A549 (cell line): ENCODE measurements at regions not wholly inside any gene's neighbourhood (a gene's known extent, or its start where the extent isn't known, plus 50 kb on each side); places are given as distances from the start of the nearest gene placed in this dataset.

Experiments
- ATAC-seq, 2 experiments: fragments of 200-7000 bp in 1 of 2; fragments of >200 bp in 1 of 2; cut with Nextera tagmentation in 1 of 2; cut with Tn5 transposase in 1 of 2; 3 replicates each; pipeline versions ENCODE4 v1.8.0 to v1.9.1; 2018 to 2020; ENCODE audit warnings: mild to moderate bottlenecking in 1 of 2, moderate library complexity in 1 of 2
- CTCF ChIA-PET: fragments of 300-600 bp; sonication (Branson Sonifier 250); formaldehyde crosslinking; extraction: SDS; loops from one replicate; lab custom pipeline; 2021; ENCODE audit warnings: antibody characterized with exemption, inconsistent platforms; lab: Yijun Ruan, JAX
- POLR2A ChIA-PET: fragments of 350-600 bp; formaldehyde crosslinking; extraction: SDS; loops from one replicate; lab custom pipeline; 2021; ENCODE audit warnings: antibody characterized with exemption, inconsistent platforms; lab: Yijun Ruan, JAX
- DNase-seq, 2 experiments: peaks; one replicate each; pipeline versions ENCODE4 v3.0.0 to v3.0.0-alpha.2; 2011 to 2016; ENCODE audit warnings: low read depth in 1 of 2, low spot score in 1 of 2
- FAIRE-seq: peaks from 2 replicates; lab custom pipeline; 2011; peaks lifted over from hg19 to GRCh38; lab: Jason Lieb, UNC
- H3K27ac ChIP-seq, 2 experiments: fragments of >200 bp; sonication (Bioruptor Twin); formaldehyde crosslinking; 3 replicates each; pipeline ENCODE4 v1.5.1; 2016 to 2017
- H3K4me1 ChIP-seq: fragments of >200 bp; sonication (Bioruptor Twin); formaldehyde crosslinking; 3 replicates; pipeline ENCODE4 v1.6.1; 2016
- H3K4me2 ChIP-seq: fragments of >200 bp; sonication (Bioruptor Twin); formaldehyde crosslinking; 3 replicates; pipeline ENCODE4 v1.6.1; 2016
- H3K4me3 ChIP-seq: fragments of >200 bp; sonication (Bioruptor Twin); formaldehyde crosslinking; 3 replicates; pipeline ENCODE4 v1.5.1; 2016
- H3K9me3 ChIP-seq: fragments of >200 bp; sonication (Bioruptor Twin); formaldehyde crosslinking; 3 replicates; pipeline ENCODE4 v1.6.1; 2016
- ATOH8 ChIP-seq: fragments of 250-450 bp; sonication (Bioruptor Pico); IDR thresholded peaks from 2 replicates; pipeline ENCODE4 v1.5.0; 2020; ENCODE audit warnings: low read depth, mild to moderate bottlenecking, moderate library complexity
- CBX8 ChIP-seq: fragments of 200-600 bp; sonication (generic); IDR thresholded peaks from 2 replicates; pipeline ENCODE4 v1.6.1; 2016
- CEBPB ChIP-seq, 2 experiments: fragments of >200 bp in 1 of 2; sonication (Bioruptor Twin) in 1 of 2; formaldehyde crosslinking in 1 of 2; IDR thresholded peaks; 2 replicates each; pipeline ENCODE4 v1.6.1; 2012 to 2016
- CHD4 ChIP-seq: fragments of 200-600 bp; sonication (generic); IDR thresholded peaks from 2 replicates; pipeline ENCODE4 v1.6.1; 2016; ENCODE audit warnings: antibody characterized with exemption, mild to moderate bottlenecking, borderline replicate concordance
- GATA3 ChIP-seq: IDR thresholded peaks from 2 replicates; pipeline ENCODE4 v1.6.1; 2012; ENCODE audit warnings: borderline replicate concordance
- HDAC2 ChIP-seq: fragments of 200-600 bp; sonication (generic); IDR thresholded peaks from 2 replicates; pipeline ENCODE4 v1.6.1; 2016
- HEYL ChIP-seq: fragments of 250-450 bp; sonication (Bioruptor Pico); IDR thresholded peaks from 2 replicates; pipeline ENCODE4 v1.8.0; 2021; ENCODE audit warnings: mild to moderate bottlenecking, moderate library complexity
- HMGXB4 ChIP-seq: fragments of 250-450 bp; sonication (Bioruptor Pico); IDR thresholded peaks from 2 replicates; pipeline ENCODE4 v1.5.0; 2021; ENCODE audit warnings: mild to moderate bottlenecking, moderate library complexity, borderline replicate concordance
- HOXA7 ChIP-seq: fragments of 250-450 bp; sonication (Bioruptor Pico); IDR thresholded peaks from 2 replicates; pipeline ENCODE4 v1.5.0; 2020; ENCODE audit warnings: mild to moderate bottlenecking, moderate library complexity
- HOXB13 ChIP-seq: fragments of 250-450 bp; sonication (Bioruptor Pico); IDR thresholded peaks from 2 replicates; pipeline ENCODE4 v1.5.0; 2020; ENCODE audit warnings: low read depth, mild to moderate bottlenecking, moderate library complexity
- JUN ChIP-seq, 2 experiments: fragments of >200 bp; sonication (Bioruptor Twin); formaldehyde crosslinking; IDR thresholded peaks; 2 replicates in 1 of 2; 3 replicates in 1 of 2; pipeline ENCODE4 v1.6.1; 2016 to 2017
- JUNB ChIP-seq: fragments of >200 bp; sonication (Bioruptor Twin); formaldehyde crosslinking; IDR thresholded peaks from 2 replicates; pipeline ENCODE4 v1.6.1; 2016
- KDM5A ChIP-seq: fragments of 200-600 bp; sonication (generic); IDR thresholded peaks from 2 replicates; pipeline ENCODE4 v1.6.1; 2016; ENCODE audit warnings: antibody characterized with exemption, mild to moderate bottlenecking
- MAZ ChIP-seq: fragments of 150-350 bp; IDR thresholded peaks from 2 replicates; pipeline ENCODE4 v1.6.1; 2014; ENCODE audit warnings: antibody characterized with exemption, low read depth, low read length, borderline replicate concordance
- MYC ChIP-seq: IDR thresholded peaks from 2 replicates; pipeline ENCODE4 v1.6.1; 2012; ENCODE audit warnings: mild to moderate bottlenecking, inconsistent platforms, low read length, improper control_type of control experiment, borderline replicate concordance
- NPAS2 ChIP-seq: fragments of 250-450 bp; sonication (Bioruptor Pico); IDR thresholded peaks from 2 replicates; pipeline ENCODE4 v1.8.0; 2022; ENCODE audit warnings: mild to moderate bottlenecking, moderate library complexity, borderline replicate concordance
- NR3C1 ChIP-seq: fragments of >200 bp; sonication (Bioruptor Twin); formaldehyde crosslinking; IDR thresholded peaks from 3 replicates; pipeline ENCODE4 v1.6.1; 2017
- POLR2A ChIP-seq: IDR thresholded peaks from 2 replicates; pipeline ENCODE4 v1.6.1; 2012; ENCODE audit warnings: mild to moderate bottlenecking, low read length
- RARB ChIP-seq: fragments of 250-450 bp; sonication (Bioruptor Pico); IDR thresholded peaks from 2 replicates; pipeline ENCODE4 v1.8.0; 2021; ENCODE audit warnings: mild to moderate bottlenecking, moderate library complexity
- RNF2 ChIP-seq: fragments of 200-600 bp; sonication (generic); IDR thresholded peaks from 2 replicates; pipeline ENCODE4 v1.6.1; 2016; ENCODE audit warnings: low read depth, mild to moderate bottlenecking, antibody characterized with exemption, moderate library complexity, borderline replicate concordance
- TFCP2L1 ChIP-seq: fragments of 250-450 bp; sonication (Bioruptor Pico); IDR thresholded peaks from 2 replicates; pipeline ENCODE4 v1.5.0; 2021; ENCODE audit warnings: mild to moderate bottlenecking
- TP53 ChIP-seq: fragments of 250-450 bp; sonication (Bioruptor Pico); IDR thresholded peaks from 2 replicates; pipeline ENCODE4 v1.5.0; 2021; ENCODE audit warnings: mild to moderate bottlenecking, moderate library complexity
- ZNF302 ChIP-seq: fragments of 250-450 bp; sonication (Bioruptor Pico); IDR thresholded peaks from 2 replicates; pipeline ENCODE4 v1.9.0; 2021; ENCODE audit warnings: inconsistent platforms, mild to moderate bottlenecking, moderate library complexity
- WGBS: methylation state at CpG from one replicate; pipeline ENCODE4 v1.1.6; 2017; ENCODE audit errors: missing lambda C conversion rate; 5-methylcytosine and 5-hydroxymethylcytosine counted together
- TF ChIP-seq, protein P1 (sequence below): fragments of >200 bp; sonication (Bioruptor Twin); formaldehyde crosslinking; IDR thresholded peaks from 2 replicates; pipeline ENCODE4 v1.6.1; 2016
- TF ChIP-seq, protein P2 (sequence below): fragments of 150-350 bp; IDR thresholded peaks from 2 replicates; pipeline ENCODE4 v1.6.1; 2014; ENCODE audit warnings: low read depth, mild to moderate bottlenecking, low read length
- TF ChIP-seq, protein P3 (sequence below): IDR thresholded peaks from 2 replicates; pipeline ENCODE4 v1.6.1; 2012
- TF ChIP-seq, protein P4 (sequence below): fragments of 200-600 bp; sonication (generic); IDR thresholded peaks from 2 replicates; pipeline ENCODE4 v1.6.1; 2016; ENCODE audit warnings: antibody characterized with exemption, mild to moderate bottlenecking, moderate library complexity

- no peak for TF ChIP-seq HOXA7 (CRISPR knock-in tag)
- no peak for TF ChIP-seq HOXB13 (CRISPR knock-in tag)
- no peak for TF ChIP-seq CBX8
These were observed 602.4 kb upstream of the RAB6C start (continued) for GRCh38 chr2:129377078-129377469.

DNA sequence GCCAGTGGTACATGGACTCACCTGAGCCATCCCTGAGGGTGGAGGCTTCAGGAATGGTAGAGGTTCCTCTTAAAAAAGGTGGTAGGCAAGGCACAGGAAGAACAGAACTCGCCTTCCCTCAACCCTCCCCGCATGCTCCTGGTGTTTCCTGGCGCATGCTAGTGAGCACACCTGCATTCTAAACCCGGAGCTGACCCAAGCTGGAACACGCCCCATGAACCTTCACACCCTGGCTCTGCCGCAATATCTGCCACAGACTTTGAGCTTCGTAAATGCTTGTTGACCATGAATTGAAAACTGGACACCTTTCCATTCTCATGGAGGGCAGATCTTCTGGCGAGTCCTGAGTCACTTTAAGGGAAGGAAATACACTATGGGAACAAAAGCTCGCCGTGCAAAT is 601.3 kb upstream of the RAB6C start:
- no peak overlapping the region for H3K27ac ChIP-seq
- WGBS: 20% methylated on average over 9 of the region's 10 CpGs
- TF ChIP-seq ZNF302 (no peak), MAZ (no peak), RARB (CRISPR knock-in tag) (no peak), TP53 (CRISPR knock-in tag) (no peak), NR3C1 (no peak), ATOH8 (CRISPR knock-in tag) (no peak), HEYL (CRISPR knock-in tag) (no peak), JUN (IDR thresholded peaks at IDR 0.05) (no peak), CHD4 (no peak), POLR2A (no peak)
- TF ChIP-seq, protein P1, sequence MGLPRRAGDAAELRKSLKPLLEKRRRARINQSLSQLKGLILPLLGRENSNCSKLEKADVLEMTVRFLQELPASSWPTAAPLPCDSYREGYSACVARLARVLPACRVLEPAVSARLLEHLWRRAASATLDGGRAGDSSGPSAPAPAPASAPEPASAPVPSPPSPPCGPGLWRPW: no peak
- TF ChIP-seq, protein P2, sequence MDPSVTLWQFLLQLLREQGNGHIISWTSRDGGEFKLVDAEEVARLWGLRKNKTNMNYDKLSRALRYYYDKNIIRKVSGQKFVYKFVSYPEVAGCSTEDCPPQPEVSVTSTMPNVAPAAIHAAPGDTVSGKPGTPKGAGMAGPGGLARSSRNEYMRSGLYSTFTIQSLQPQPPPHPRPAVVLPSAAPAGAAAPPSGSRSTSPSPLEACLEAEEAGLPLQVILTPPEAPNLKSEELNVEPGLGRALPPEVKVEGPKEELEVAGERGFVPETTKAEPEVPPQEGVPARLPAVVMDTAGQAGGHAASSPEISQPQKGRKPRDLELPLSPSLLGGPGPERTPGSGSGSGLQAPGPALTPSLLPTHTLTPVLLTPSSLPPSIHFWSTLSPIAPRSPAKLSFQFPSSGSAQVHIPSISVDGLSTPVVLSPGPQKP: no peak
- CTCF ChIA-PET: no interaction called here
- DNase-seq: no peak
- no peaks in the 10 kb centered on the region for H3K9me3 ChIP-seq
- no peaks in the 10 kb centered on the region for H3K4me1 ChIP-seq
- ATAC-seq: no peak
- H3K4me3 ChIP-seq: no peak overlapping the region
- POLR2A ChIA-PET: no interaction called here
- FAIRE-seq: no peak
- no peak overlapping the region for H3K4me2 ChIP-seq

DNA sequence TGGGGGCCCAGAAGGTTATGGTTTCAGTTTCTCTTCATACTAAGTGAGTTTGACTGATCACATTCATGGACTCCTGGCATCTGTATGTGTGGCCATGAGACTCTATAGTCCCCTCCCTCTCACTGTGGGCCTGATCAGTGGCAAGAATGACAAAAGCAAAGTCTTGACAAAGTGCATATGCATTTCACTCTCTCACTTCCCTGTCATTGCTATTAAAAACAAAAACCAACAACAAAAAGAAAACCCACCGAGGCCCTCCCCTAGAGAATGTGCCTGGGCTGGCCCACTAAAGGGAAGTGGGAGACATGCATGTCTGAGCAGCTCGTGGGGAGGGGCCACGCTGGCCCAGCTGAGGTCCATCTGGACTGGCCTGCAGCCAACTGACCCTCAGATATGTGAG is 600.1 kb upstream of the RAB6C start:
- 0% methylated on average over 3 of the region's 3 CpGs for WGBS

More for the DNA sequence above, 600.1 kb upstream of the RAB6C start:
- Histone ChIP-seq H3K4me3 (no peak overlapping the region), H3K9me3 (no peaks in the 10 kb centered on the region), H3K4me2 (no peak overlapping the region), H3K27ac (no peak overlapping the region), H3K4me1 (no peaks in the 10 kb centered on the region)
- ATAC-seq: no peak
- FAIRE-seq: no peak
- no peak for DNase-seq
- ChIA-PET CTCF (no interaction called here), POLR2A (no interaction called here)
- no peak for TF ChIP-seq JUN (IDR thresholded peaks at IDR 0.05)
- TF ChIP-seq RNF2: no peak
- TF ChIP-seq, protein P1: no peak
- no peak for TF ChIP-seq TFCP2L1 (CRISPR knock-in tag)
- no peak for TF ChIP-seq HMGXB4 (CRISPR knock-in tag)
- TF ChIP-seq JUNB: no peak
- no peak for TF ChIP-seq ATOH8 (CRISPR knock-in tag)
- TF ChIP-seq CHD4: no peak
- TF ChIP-seq NPAS2: no peak
- no peak for TF ChIP-seq GATA3
- TF ChIP-seq CEBPB (IDR thresholded peaks at IDR 0.05): no peak
- TF ChIP-seq, protein P3, sequence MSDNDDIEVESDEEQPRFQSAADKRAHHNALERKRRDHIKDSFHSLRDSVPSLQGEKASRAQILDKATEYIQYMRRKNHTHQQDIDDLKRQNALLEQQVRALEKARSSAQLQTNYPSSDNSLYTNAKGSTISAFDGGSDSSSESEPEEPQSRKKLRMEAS: no peak
- TF ChIP-seq KDM5A: no peak
- TF ChIP-seq HDAC2: no peak
- TF ChIP-seq MYC: no peak
- TF ChIP-seq, protein P4, sequence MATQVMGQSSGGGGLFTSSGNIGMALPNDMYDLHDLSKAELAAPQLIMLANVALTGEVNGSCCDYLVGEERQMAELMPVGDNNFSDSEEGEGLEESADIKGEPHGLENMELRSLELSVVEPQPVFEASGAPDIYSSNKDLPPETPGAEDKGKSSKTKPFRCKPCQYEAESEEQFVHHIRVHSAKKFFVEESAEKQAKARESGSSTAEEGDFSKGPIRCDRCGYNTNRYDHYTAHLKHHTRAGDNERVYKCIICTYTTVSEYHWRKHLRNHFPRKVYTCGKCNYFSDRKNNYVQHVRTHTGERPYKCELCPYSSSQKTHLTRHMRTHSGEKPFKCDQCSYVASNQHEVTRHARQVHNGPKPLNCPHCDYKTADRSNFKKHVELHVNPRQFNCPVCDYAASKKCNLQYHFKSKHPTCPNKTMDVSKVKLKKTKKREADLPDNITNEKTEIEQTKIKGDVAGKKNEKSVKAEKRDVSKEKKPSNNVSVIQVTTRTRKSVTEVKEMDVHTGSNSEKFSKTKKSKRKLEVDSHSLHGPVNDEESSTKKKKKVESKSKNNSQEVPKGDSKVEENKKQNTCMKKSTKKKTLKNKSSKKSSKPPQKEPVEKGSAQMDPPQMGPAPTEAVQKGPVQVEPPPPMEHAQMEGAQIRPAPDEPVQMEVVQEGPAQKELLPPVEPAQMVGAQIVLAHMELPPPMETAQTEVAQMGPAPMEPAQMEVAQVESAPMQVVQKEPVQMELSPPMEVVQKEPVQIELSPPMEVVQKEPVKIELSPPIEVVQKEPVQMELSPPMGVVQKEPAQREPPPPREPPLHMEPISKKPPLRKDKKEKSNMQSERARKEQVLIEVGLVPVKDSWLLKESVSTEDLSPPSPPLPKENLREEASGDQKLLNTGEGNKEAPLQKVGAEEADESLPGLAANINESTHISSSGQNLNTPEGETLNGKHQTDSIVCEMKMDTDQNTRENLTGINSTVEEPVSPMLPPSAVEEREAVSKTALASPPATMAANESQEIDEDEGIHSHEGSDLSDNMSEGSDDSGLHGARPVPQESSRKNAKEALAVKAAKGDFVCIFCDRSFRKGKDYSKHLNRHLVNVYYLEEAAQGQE: no peak
